Common myeloid progenitor, CD34-positive (primary cell): ENCODE measurements at regions not wholly inside any gene's neighbourhood (a gene's known extent, or its start where the extent isn't known, plus 50 kb on each side); places are given as distances from the start of the nearest gene placed in this dataset.

ENCODE experiments used
- CTCF ChIA-PET: fragments of 350-600 bp; sonication (Branson Sonifier 250); formaldehyde crosslinking; loops from one replicate; lab custom pipeline; 2021; ENCODE audit warnings: antibody characterized with exemption; lab: Charles Lee
- POLR2A ChIA-PET: fragments of 350-600 bp; sonication (Branson Sonifier 250); formaldehyde crosslinking; loops from one replicate; lab custom pipeline; 2021; ENCODE audit warnings: antibody characterized with exemption; lab: Charles Lee
- DNase-seq, 3 donors: peaks; one replicate each; pipeline versions ENCODE4 v3.0.0 to v3.0.0-alpha.2; 2013
- H3K27ac ChIP-seq, 2 experiments: 1 replicate in 1 of 2; 2 replicates in 1 of 2; pipeline ENCODE4 v1.7.0; 2013; ENCODE audit warnings: inconsistent platforms in 2 of 2, low read length in 2 of 2, mild to moderate bottlenecking in 2 of 2, low read depth in 1 of 2, moderate library complexity in 1 of 2; ENCODE audit not compliant: severe bottlenecking in 2 of 2, insufficient read depth in 1 of 2, poor library complexity in 1 of 2
- H3K27me3 ChIP-seq, 5 experiments: replicated peaks in 2 of 5; 1 replicate in 3 of 5; 2 replicates in 2 of 5; pipeline versions ENCODE4 v1.6.1 to v1.7.0; 2013; ENCODE audit warnings: low read length in 4 of 5, mild to moderate bottlenecking in 2 of 5, moderate library complexity in 2 of 5, inconsistent platforms in 1 of 5; ENCODE audit not compliant: insufficient read depth in 5 of 5, control insufficient read depth in 4 of 5
- H3K36me3 ChIP-seq, 4 experiments: 1 replicate in 2 of 4; 2 replicates in 2 of 4; pipeline versions ENCODE4 v1.6.1 to v1.7.0; 2013; ENCODE audit warnings: low read length in 3 of 4, control low read depth in 1 of 4, mild to moderate bottlenecking in 1 of 4; ENCODE audit not compliant: control insufficient read depth in 4 of 4, insufficient read depth in 4 of 4
- H3K4me1 ChIP-seq, 4 experiments: 1 replicate in 3 of 4; 2 replicates in 1 of 4; pipeline versions ENCODE4 v1.6.1 to v1.7.1; 2013; ENCODE audit warnings: low read length in 3 of 4, mild to moderate bottlenecking in 3 of 4, control low read depth in 1 of 4, inconsistent platforms in 1 of 4, moderate library complexity in 1 of 4; ENCODE audit not compliant: control insufficient read depth in 4 of 4, insufficient read depth in 4 of 4; ENCODE audit errors: control extremely low read depth in 1 of 4
- H3K4me3 ChIP-seq, 7 experiments: 1 replicate in 4 of 7; 2 replicates in 3 of 7; pipeline versions ENCODE4 v1.5.1 to v1.7.0; 2013; ENCODE audit warnings: mild to moderate bottlenecking in 7 of 7, low read length in 6 of 7, moderate library complexity in 6 of 7, inconsistent platforms in 2 of 7, low read depth in 2 of 7, control low read depth in 1 of 7; ENCODE audit not compliant: insufficient read depth in 4 of 7, control insufficient read depth in 1 of 7; ENCODE audit errors: extremely low read depth in 1 of 7
- H3K9me3 ChIP-seq, 5 experiments: 1 replicate in 4 of 5; 2 replicates in 1 of 5; pipeline versions ENCODE4 v1.6.1 to v1.7.1; 2013; ENCODE audit warnings: low read length in 4 of 5, mild to moderate bottlenecking in 2 of 5, inconsistent platforms in 1 of 5, low read depth in 1 of 5, moderate library complexity in 1 of 5; ENCODE audit not compliant: control insufficient read depth in 4 of 5, insufficient read depth in 2 of 5; ENCODE audit errors: control extremely low read depth in 1 of 5
- WGBS: methylation state at CpG from one replicate; pipeline ENCODE4 v1.1.5; 2013; ENCODE audit not compliant: insufficient coverage; 5-methylcytosine and 5-hydroxymethylcytosine counted together

DNA sequence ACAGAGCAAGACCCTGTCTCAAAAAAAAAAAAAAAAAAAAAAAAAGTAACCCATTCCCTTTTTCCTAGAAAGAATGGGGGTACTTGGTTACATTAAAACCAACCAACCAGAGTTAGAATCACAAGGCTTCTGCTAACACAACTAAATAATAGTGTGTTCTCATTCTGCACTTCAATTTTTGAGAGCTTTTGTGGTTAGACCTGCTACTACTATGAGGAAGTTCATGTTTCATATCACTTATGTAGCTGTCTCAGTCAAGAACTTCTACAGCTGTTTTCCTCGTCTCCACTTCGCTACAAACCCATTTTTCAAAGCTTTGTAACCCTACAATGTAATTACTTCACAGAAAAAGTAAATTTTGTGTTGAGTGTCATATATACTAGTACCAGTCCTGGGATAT lies 58.3 kb downstream of the PDHA2 start:
- ChIA-PET POLR2A (interaction anchor here (0.7 kb wide), 1 partner anchor 199 kb away, joined by 3 read pairs; no protein-coding TSS in a partner anchor), CTCF (no interaction called here)
- Histone ChIP-seq H3K4me1 (peaks cover 0 to 4% (median 1%) of the 10 kb centered on the region in 4 experiments), H3K27me3 (no peaks in the 10 kb centered on the region), H3K9me3 (peaks cover 0 to 2% (median 0%) of the 10 kb centered on the region in 5 experiments), H3K27ac (no peak overlapping the region), H3K4me3 (no peak overlapping the region), H3K36me3 (no peaks in the 10 kb centered on the region)
- WGBS: no CpG with 5 or more reads among the region's 2 CpGs
- peak in 2 of 3 donors; percentile 25 to 43 for DNase-seq

- H3K27ac ChIP-seq: no peak overlapping the region
- H3K9me3 ChIP-seq: no peaks in the 10 kb centered on the region
- H3K4me1 ChIP-seq: no peaks in the 10 kb centered on the region
- no peak for DNase-seq
- WGBS: no CpG with 5 or more reads among the region's 1 CpG
- no peaks in the 10 kb centered on the region for H3K36me3 ChIP-seq
- no peak overlapping the region for H3K4me3 ChIP-seq
- ChIA-PET POLR2A (no interaction called here), CTCF (no interaction called here)
- H3K27me3 ChIP-seq: no peaks in the 10 kb centered on the region
Observed at GRCh38 chr4:95909211-95909610, 69.3 kb downstream of the PDHA2 start.

GRCh38 chr4:95910749-95911148 lies 70.9 kb downstream of the PDHA2 start:
- H3K4me3 ChIP-seq: no peak overlapping the region
- H3K27me3 ChIP-seq: no peaks in the 10 kb centered on the region
- WGBS: 83% methylated on average over 2 of the region's 2 CpGs
- H3K36me3 ChIP-seq: no peaks in the 10 kb centered on the region
- H3K27ac ChIP-seq: no peak overlapping the region
- DNase-seq: no peak
- CTCF ChIA-PET: no interaction called here
- H3K4me1 ChIP-seq: no peaks in the 10 kb centered on the region
- H3K9me3 ChIP-seq: no peaks in the 10 kb centered on the region
- POLR2A ChIA-PET: no interaction called here

DNA sequence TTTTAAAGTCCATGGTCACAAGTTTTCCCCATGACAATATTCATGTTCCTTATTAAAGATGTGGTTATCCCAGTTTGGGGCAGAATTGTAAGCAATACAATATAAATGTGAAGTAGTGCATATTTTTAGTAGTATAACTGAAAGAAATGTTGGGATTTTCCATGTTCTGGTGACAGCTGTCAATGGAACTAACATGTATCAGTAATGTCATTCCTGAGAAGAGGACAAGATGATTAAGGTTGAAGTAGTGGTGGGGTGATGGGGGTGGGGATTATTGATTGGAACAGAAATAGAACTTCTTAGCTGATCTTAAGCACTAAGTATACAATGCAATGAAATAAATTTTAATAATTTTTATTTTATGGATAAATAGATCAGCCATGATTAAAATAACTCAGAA lies 81.6 kb downstream of the PDHA2 start:
- ChIA-PET CTCF (no interaction called here), POLR2A (no interaction called here)
- H3K27me3 ChIP-seq: no peaks in the 10 kb centered on the region

DNA sequence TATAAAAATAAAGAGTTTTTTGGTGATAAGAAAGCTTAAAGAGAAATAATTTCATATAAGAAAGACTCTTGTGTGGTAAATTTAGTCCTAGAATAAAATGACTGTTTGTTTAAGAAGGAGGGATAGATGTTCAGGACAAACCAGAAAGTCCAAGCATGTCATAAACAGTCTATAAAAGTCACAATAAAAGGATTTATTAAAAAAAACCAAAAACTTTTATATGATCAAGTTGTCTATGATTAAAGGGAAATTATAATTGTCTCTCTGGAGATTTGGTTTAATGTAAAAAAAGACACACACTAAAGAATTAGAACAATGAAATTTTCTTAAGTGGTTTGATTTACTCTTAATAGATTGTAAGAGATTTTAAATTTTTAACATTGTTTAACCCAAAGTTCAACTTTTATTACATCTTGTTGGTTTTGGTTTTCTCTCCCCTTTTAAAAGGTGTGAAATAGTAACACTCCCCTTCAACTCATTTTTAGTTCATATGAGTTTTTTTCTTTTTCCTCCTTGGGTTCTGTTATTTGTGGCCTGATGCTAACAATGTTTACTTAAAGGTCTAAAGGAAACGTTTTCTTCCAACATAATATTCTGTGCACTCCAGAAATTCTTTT lies 89.7 kb downstream of the PDHA2 start:
- Histone ChIP-seq H3K27ac (no peak overlapping the region), H3K4me1 (no peaks in the 10 kb centered on the region), H3K36me3 (no peaks in the 10 kb centered on the region), H3K9me3 (peaks cover 3 to 24% (median 6%) of the 10 kb centered on the region in 5 experiments), H3K27me3 (no peaks in the 10 kb centered on the region), H3K4me3 (no peak overlapping the region)
- DNase-seq: no peak
- WGBS: no CpG with 5 or more reads among the region's 1 CpG
- CTCF ChIA-PET: no interaction called here
- POLR2A ChIA-PET: no interaction called here

More for the DNA sequence above, 81.6 kb downstream of the PDHA2 start:
- no peak overlapping the region for H3K4me3 ChIP-seq
- H3K9me3 ChIP-seq: peaks cover 0 to 8% (median 2%) of the 10 kb centered on the region in 5 experiments
- no peaks in the 10 kb centered on the region for H3K4me1 ChIP-seq
- no peak for DNase-seq
- H3K27ac ChIP-seq: no peak overlapping the region
- H3K36me3 ChIP-seq: no peaks in the 10 kb centered on the region

- ChIA-PET POLR2A (no interaction called here), CTCF (no interaction called here)
Observed at GRCh38 chr4:95939141-95939540, 99.2 kb downstream of the PDHA2 start.

GRCh38 chr4:95949136-95949765 lies 109.4 kb downstream of the PDHA2 start:
- H3K4me3 ChIP-seq: no peak overlapping the region
- no peaks in the 10 kb centered on the region for H3K27me3 ChIP-seq
- WGBS: 83% methylated on average over 1 of the region's 3 CpGs
- peaks cover 0 to 6% (median 0%) of the 10 kb centered on the region in 5 experiments for H3K9me3 ChIP-seq
- H3K27ac ChIP-seq: no peak overlapping the region
- H3K36me3 ChIP-seq: no peaks in the 10 kb centered on the region
- DNase-seq: no peak
- no peaks in the 10 kb centered on the region for H3K4me1 ChIP-seq
- POLR2A ChIA-PET: no interaction called here
- CTCF ChIA-PET: no interaction called here

More at GRCh38 chr4:95939141-95939540, 99.2 kb downstream of the PDHA2 start:
- no peaks in the 10 kb centered on the region for H3K27me3 ChIP-seq
- no peak for DNase-seq
- H3K36me3 ChIP-seq: no peaks in the 10 kb centered on the region
- no CpG with 5 or more reads among the region's 1 CpG for WGBS
- no peak overlapping the region for H3K4me3 ChIP-seq
- no peak overlapping the region for H3K27ac ChIP-seq
- H3K9me3 ChIP-seq: peaks cover 0 to 4% (median 0%) of the 10 kb centered on the region in 5 experiments
- H3K4me1 ChIP-seq: no peaks in the 10 kb centered on the region
